HG02642 (cell line): ENCODE measurements at regions not wholly inside any gene's neighbourhood (a gene's known extent, or its start where the extent isn't known, plus 50 kb on each side); places are given as distances from the start of the nearest gene placed in this dataset.

Experiments
- ATAC-seq: cut with Tn5 transposase; IDR thresholded peaks from one replicate; pipeline ENCODE4 v1.9.1; 2021; ENCODE audit warnings: mild to moderate bottlenecking; ENCODE audit not compliant: unreplicated experiment, poor library complexity

DNA sequence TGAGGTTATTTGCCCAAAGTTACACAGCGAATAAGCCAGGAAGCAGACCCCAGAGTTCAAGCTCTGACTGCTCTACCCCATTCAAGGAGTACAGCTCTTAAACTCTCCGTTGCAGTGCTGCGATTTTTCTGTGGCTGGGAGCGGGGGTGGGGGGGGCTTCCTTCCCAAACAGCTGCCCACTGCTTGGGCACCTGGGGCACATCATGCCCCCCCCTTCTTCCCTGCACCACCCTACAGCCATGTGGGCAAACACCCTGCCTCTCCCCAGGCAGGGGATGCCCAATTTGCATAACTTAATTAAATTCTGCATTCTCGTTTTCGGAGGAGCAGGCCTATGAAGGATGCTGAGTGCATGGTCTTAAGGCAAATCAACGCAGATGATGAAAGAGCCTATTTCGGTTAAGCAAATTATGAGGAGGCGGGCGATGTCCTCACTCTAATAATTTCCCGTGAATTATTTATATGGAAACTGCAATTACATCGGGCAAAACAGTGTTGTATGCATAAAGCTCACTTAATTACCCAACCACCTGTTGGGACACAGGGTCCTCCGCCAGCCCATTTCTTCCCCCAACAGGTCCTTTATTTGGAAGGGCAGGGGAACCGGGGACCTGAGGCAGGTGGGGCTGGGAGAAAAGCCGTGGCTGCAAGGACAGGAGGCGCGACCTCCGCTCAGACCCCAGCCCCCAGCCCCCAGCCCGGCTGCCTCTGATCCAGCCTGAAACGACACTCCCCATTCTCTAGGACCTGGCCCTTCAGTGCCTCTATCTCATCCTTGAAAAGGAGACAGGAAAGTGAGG, 610.5 kb downstream of the BUD13 start:
- ATAC-seq = no peak

- ATAC-seq = no peak
These were observed 624.1 kb downstream of the BUD13 start for GRCh38 chr11:116148645-116149044.

- ATAC-seq = no peak
These were observed 624.7 kb downstream of the BUD13 start for GRCh38 chr11:116148056-116148455.

GRCh38 chr11:116145187-116145865, 627.5 kb downstream of the BUD13 start:
- no peak for ATAC-seq

- no peak for ATAC-seq
These were observed 628.3 kb downstream of the BUD13 start for GRCh38 chr11:116144387-116144958.

DNA sequence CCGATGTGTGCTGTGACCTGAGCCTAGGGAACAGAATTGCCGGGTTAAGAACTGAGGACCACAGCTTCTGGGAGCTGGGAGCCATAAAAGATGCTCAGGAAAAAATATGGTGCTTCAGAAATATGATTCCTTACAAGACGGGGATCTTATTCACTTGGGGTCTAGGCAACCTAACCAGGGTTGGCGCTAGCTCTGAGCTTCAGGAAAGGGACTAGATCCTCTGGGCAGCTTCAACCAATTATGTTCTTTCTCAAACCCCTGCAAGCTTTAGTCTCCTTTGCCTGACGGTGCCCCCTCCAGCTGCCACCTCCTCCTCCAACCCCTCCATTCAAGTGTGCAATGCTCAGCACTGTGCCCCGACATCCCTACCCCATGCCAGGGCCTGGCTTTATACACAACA, 634.1 kb upstream of the CADM1 start:
- no peak for ATAC-seq

GRCh38 chr11:116137753-116138152, 633.5 kb upstream of the CADM1 start:
- ATAC-seq = no peak

DNA sequence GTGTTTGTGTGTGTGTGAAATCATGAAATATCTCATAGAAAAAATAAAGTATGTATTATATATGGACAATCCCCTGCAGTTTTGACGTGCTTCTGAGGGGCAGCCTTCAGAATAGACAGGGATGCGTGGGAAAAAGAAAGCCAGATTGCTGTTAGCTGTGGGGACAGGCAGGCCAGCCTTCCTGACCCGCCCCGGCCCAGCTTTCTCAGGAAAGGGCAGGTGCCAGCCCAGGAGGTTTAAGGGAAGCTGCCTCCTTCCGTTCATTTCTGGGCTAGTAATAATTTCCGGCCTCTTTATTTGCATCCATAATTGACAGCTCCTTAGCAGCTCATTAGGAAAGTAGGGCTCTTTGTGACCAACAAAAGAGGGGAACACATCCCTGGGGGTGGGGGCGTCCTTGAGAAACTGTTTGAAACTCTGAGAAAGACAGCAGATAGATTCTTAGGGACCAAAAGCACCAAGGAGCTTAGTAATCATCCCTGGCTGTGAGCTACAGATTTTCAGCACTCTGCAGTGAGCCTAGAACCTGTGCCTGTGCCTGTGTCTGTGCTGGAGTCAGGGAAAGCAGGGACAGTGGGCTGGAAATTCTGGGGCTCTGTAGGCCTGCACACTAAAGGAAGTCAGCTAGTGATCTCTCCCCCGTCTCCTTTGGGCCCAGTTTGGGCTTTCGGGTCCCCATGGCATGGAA, 632.9 kb upstream of the CADM1 start:
- no peak for ATAC-seq

DNA sequence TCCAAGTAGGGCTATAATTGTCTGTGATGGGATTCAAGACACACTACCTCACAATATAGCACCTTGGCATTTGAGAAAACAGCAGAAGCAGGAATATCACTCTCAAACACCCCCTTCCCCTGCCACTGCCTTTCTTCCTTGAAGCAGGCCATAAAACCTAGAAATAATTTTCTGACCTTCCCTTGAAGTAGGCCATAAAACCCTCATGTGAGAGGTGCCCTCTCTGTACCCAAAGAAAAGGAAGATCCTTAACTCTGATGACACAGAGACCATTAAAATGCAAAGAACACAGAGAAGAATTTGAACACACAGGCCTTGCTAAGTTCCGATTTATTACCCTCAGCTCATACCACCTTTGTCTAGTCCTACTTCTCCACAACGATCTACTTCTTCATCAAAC, 631.7 kb upstream of the CADM1 start:
- ATAC-seq = no peak

- no peak for ATAC-seq
These were observed 630.2 kb upstream of the CADM1 start for GRCh38 chr11:116134450-116134849.

DNA sequence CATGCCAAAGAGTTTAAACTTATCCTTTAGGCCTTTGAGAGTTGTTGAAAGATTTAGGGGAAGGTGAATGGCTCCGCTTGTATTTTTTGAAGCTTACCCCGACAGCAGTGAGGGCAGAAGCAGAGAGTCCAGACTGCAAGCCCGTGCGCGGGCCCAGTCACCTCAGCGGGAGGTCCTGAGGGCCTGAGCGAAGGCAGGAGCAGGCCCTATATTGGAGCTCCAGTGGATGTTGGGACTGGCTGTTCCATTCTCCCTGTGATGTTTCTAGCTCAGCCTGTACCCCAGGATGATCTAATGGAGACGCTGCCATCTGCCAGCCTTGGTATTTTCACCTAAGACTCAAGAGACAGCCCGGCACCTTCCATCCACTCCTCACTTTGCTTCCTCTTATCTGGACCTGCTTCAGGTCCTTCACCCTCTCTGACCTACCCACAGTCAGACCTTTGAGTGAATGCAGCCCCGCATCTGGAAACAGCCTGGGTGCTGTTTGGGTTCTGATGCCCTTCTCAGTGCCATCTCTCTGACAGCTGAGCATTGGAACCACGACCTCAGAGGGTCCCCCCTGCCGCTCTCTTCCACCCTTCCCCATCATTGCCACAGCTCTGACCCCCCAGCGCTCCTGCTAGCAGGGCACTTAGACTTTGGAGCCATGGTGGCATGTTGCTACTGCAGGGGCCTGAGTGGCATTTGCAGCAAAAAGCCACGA, 628.2 kb upstream of the CADM1 start:
- ATAC-seq = no peak

DNA sequence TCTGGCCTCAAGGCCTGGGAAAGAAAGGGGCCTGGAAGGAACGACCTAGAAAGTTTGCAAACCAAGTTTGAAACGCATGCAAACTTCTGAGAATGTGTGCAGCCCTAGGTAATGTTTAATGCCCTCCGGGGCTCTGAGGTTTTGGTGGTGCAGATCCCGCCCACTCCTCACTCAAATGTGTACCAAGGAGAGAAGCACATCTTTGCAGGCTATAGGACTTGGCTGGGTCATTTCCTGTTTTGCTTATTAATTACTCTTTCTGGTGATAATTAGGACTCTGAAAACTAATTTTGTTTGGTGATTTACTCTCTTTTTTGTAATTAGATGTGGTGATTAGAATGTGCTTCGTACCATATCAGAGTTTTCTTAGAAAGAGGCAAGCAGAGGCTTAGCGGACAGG, 625.9 kb upstream of the CADM1 start:
- no peak for ATAC-seq

DNA sequence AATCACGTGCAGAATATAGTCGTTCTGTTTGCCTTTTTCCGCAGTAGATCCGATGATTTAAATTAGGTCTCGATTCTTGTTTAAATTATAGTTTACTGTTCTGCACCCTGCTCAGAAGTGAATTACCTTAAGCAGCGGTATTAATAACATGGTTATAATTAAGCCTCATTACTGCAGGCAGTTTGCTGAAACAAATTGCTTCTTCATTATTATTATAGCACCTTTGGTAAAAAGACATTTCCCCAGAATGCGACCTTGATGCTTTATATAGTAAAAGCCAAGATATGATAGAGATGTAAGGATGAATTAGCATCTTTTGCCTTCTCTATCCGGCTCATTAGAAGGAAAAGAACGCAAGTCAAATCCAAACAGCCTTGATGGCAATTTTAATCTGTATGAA, 625.2 kb upstream of the CADM1 start:
- ATAC-seq = no peak

DNA sequence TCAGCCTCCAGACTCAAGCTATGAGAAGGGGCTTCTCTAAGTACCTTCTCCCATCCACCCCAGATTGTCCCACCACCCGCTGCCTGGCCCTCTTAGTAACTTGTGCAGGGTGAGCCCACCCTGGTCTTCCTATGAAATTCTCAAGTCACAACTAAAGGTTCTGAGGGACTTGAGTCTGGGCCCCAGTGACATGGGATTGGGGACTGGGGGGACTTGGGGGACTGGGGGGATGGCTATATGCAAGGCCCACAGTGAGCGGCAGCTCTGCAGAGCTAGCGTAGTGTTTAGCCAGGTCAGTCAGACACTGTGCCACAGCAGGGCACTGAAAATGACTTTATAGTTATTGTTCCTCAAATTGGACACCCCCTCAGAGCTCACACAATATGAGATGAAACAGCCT, 622.3 kb upstream of the CADM1 start:
- ATAC-seq = no peak

GRCh38 chr11:116124922-116125714, 620.9 kb upstream of the CADM1 start:
- ATAC-seq = no peak

GRCh38 chr11:116123739-116124138, 619.5 kb upstream of the CADM1 start:
- no peak for ATAC-seq

DNA sequence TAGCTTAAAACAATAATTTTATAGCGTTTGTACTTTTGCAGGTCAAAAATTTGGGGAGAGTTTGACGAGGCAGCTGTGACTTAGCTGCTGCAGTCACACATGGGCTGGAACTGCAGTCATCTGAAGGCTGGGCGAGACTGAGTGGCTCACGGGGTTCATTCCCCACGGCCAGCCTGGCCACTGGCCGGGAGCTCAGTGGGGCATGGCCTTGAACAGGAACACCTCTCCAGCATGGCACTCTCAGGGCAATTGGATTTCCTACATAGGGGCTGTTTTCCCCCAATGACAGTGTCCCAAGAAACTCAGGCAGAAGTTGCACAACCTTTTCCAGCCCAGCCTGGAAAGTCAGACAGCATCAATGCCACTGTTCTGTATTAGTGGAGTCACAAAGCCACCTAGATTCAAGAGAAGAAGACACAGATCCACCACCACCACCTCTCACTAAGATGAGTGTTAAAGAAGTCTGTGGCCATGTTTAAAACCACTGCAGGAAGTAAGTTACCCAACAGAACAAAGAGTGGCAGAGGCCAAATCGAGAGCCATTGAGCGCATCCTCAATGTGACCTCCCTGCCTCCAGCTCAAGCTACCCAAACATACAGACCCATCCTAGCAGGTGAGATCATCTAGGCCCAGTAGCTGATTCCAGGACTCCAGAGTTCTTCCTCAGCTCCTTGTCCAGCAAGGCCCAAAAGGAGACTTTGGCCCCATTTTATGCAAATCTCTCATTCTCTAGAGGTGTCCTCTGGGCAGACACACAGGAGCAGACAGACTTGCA, 618.7 kb upstream of the CADM1 start:
- no peak for ATAC-seq

DNA sequence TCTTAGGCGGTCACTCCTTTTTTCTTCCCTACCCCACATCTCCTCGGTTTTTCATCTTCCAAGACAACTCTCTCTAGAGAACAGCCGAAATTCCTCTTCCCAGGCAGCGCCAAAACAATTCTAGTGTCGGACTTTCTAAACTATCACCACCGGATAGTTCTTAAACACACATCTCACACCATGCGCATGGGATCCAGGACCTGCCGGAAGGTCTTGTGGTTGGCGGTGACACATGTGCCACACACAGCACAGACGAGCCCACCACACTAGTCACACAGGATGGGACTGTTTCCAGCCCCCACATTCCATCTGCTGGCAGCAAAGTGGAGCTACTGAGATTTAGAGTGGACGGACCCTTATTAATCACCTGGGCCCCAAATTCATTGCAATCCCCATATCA, 614.9 kb upstream of the CADM1 start:
- ATAC-seq = no peak

DNA sequence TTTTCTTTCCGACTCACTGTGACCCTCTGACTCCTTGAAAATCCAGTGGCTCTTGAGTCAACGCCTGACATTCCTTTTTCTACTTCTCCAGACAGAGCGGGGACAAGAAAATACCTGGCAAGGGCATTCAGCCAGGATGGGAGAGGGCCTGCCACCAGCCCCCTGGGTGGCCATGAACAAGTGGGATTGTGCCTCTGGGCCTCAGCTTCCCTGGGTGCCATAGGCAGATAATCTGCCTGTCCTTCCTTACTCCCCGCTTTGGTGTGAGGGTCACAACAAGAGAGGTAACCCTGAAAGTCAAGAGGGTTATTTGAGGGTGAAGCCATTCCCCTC, 613.9 kb upstream of the CADM1 start:
- no peak for ATAC-seq
